WTC11 (cell line): ENCODE measurements at regions not wholly inside any gene's neighbourhood (a gene's known extent, or its start where the extent isn't known, plus 50 kb on each side); places are given as distances from the start of the nearest gene placed in this dataset.

Experiments
- ATAC-seq: fragments of 200-7000 bp; cut with Tn5 transposase; 2 replicates; pipeline ENCODE4 v1.10.0; 2021; ENCODE audit warnings: mild to moderate bottlenecking, moderate library complexity
- CTCF ChIA-PET: fragments of 300-600 bp; sonication (Branson Sonifier 250); formaldehyde crosslinking; loops from one replicate; lab custom pipeline; 2021; ENCODE audit warnings: antibody characterized with exemption; lab: Charles Lee
- POLR2A ChIA-PET: fragments of 350-600 bp; sonication (Branson Sonifier 250); formaldehyde crosslinking; loops from one replicate; lab custom pipeline; 2021; ENCODE audit warnings: antibody characterized with exemption; lab: Charles Lee
- DNase-seq: peaks from one replicate; pipeline ENCODE4 v3.0.0; 2021; ENCODE audit warnings: low spot score
- H3K27ac Mint-ChIP-seq: 2 replicates; pipeline ENCODE4 v1.8.0; 2021; ENCODE audit warnings: mixed read lengths
- H3K27me3 Mint-ChIP-seq: 2 replicates; pipeline ENCODE4 v1.8.0; 2021; ENCODE audit warnings: low read depth, mild to moderate bottlenecking, moderate library complexity, mixed read lengths
- H3K36me3 Mint-ChIP-seq: 2 replicates; pipeline ENCODE4 v1.8.0; 2021; ENCODE audit warnings: mixed read lengths
- H3K4me1 Mint-ChIP-seq: 2 replicates; pipeline ENCODE4 v1.8.0; 2022; ENCODE audit warnings: mixed read lengths
- H3K4me3 Mint-ChIP-seq: 2 replicates; pipeline ENCODE4 v1.8.0; 2021; ENCODE audit warnings: mild to moderate bottlenecking, moderate library complexity, mixed read lengths
- H3K9me3 Mint-ChIP-seq: 2 replicates; pipeline ENCODE4 v1.8.0; 2021; ENCODE audit warnings: mixed read lengths
- CREB1 ChIP-seq: sonication (generic); formaldehyde crosslinking; IDR thresholded peaks from 2 replicates; pipeline ENCODE4 v1.8.0; 2023; ENCODE audit warnings: mild to moderate bottlenecking, missing genetic modification reagents
- CTCF ChIP-seq: fragments of 200-600 bp; IDR thresholded peaks from 2 replicates; pipeline ENCODE4 v1.8.0; 2022; ENCODE audit warnings: antibody characterized with exemption
- EMX1 ChIP-seq: fragments of 250-450 bp; sonication (Bioruptor Pico); IDR thresholded peaks from 2 replicates; pipeline ENCODE4 v1.8.0; 2021; ENCODE audit warnings: mild to moderate bottlenecking
- ETV6 ChIP-seq: sonication (generic); formaldehyde crosslinking; IDR thresholded peaks from 2 replicates; pipeline ENCODE4 v1.8.1; 2022; ENCODE audit warnings: mild to moderate bottlenecking, missing genetic modification reagents
- FOXJ3 ChIP-seq: sonication (generic); formaldehyde crosslinking; IDR thresholded peaks from 2 replicates; pipeline ENCODE4 v1.9.0; 2021; ENCODE audit warnings: missing genetic modification reagents, mild to moderate bottlenecking, borderline replicate concordance
- FOXK1 ChIP-seq: sonication (generic); formaldehyde crosslinking; IDR thresholded peaks from 2 replicates; pipeline ENCODE4 v1.8.0; 2022; ENCODE audit warnings: mild to moderate bottlenecking, moderate library complexity, missing genetic modification reagents
- FOXP4 ChIP-seq: sonication (generic); formaldehyde crosslinking; IDR thresholded peaks from 2 replicates; pipeline ENCODE4 v1.8.0; 2022; ENCODE audit warnings: mild to moderate bottlenecking, missing genetic modification reagents
- GRHL2 ChIP-seq: fragments of 250-450 bp; sonication (Bioruptor Pico); IDR thresholded peaks from 2 replicates; pipeline ENCODE4 v1.8.0; 2022; ENCODE audit warnings: mild to moderate bottlenecking, moderate library complexity; ENCODE audit not compliant: insufficient replicate concordance, severe bottlenecking
- HMGXB4 ChIP-seq: sonication (generic); formaldehyde crosslinking; IDR thresholded peaks from 2 replicates; pipeline ENCODE4 v1.8.1; 2023; ENCODE audit warnings: mild to moderate bottlenecking, moderate library complexity, missing genetic modification reagents
- JUN ChIP-seq: sonication (generic); formaldehyde crosslinking; IDR thresholded peaks from 2 replicates; pipeline ENCODE4 v1.8.0; 2023; ENCODE audit warnings: mild to moderate bottlenecking, missing genetic modification reagents
- KAT7 ChIP-seq: sonication (generic); formaldehyde crosslinking; IDR thresholded peaks from 2 replicates; pipeline ENCODE4 v1.8.1; 2023; ENCODE audit warnings: missing genetic modification reagents, mild to moderate bottlenecking, borderline replicate concordance
- NFATC4 ChIP-seq: fragments of 250-450 bp; sonication (Bioruptor Pico); IDR thresholded peaks from 2 replicates; pipeline ENCODE4 v1.9.0; 2021; ENCODE audit warnings: mild to moderate bottlenecking
- SMAD4 ChIP-seq: sonication (generic); formaldehyde crosslinking; IDR thresholded peaks from 2 replicates; pipeline ENCODE4 v1.8.0; 2022; ENCODE audit warnings: mild to moderate bottlenecking, missing genetic modification reagents
- SOX15 ChIP-seq: fragments of 250-450 bp; sonication (Bioruptor Pico); IDR thresholded peaks from 2 replicates; pipeline ENCODE4 v1.9.0; 2021; ENCODE audit warnings: mild to moderate bottlenecking
- STAT6 ChIP-seq: sonication (generic); formaldehyde crosslinking; conservative IDR thresholded peaks from 2 replicates; pipeline ENCODE4 v1.8.1; 2023; ENCODE audit warnings: mild to moderate bottlenecking, low read depth, missing genetic modification reagents, moderate library complexity
- TCF7 ChIP-seq: sonication (generic); formaldehyde crosslinking; IDR thresholded peaks from 2 replicates; pipeline ENCODE4 v1.8.0; 2022; ENCODE audit warnings: mild to moderate bottlenecking, low read depth, missing genetic modification reagents, moderate library complexity
- TP53 ChIP-seq: sonication (generic); formaldehyde crosslinking; IDR thresholded peaks from 2 replicates; pipeline ENCODE4 v1.8.1; 2023; ENCODE audit warnings: mild to moderate bottlenecking, missing genetic modification reagents
- USF2 ChIP-seq: sonication (generic); formaldehyde crosslinking; IDR thresholded peaks from 2 replicates; pipeline ENCODE4 v1.8.1; 2023; ENCODE audit warnings: mild to moderate bottlenecking, missing genetic modification reagents, moderate library complexity
- ZBTB21 ChIP-seq: sonication (generic); formaldehyde crosslinking; IDR thresholded peaks from 2 replicates; pipeline ENCODE4 v1.8.1; 2023; ENCODE audit warnings: mild to moderate bottlenecking, missing genetic modification reagents, borderline replicate concordance
- ZMAT4 ChIP-seq: fragments of 250-450 bp; sonication (Bioruptor Pico); IDR thresholded peaks from 2 replicates; pipeline ENCODE4 v1.9.0; 2021; ENCODE audit warnings: mild to moderate bottlenecking
- ZNF121 ChIP-seq: sonication (generic); formaldehyde crosslinking; IDR thresholded peaks from 2 replicates; pipeline ENCODE4 v1.8.0; 2023; ENCODE audit warnings: missing genetic modification reagents
- ZNF317 ChIP-seq: sonication (generic); formaldehyde crosslinking; IDR thresholded peaks from 2 replicates; pipeline ENCODE4 v1.8.1; 2023; ENCODE audit warnings: low read depth, mild to moderate bottlenecking, moderate library complexity, missing genetic modification reagents, borderline replicate concordance
- ZNF416 ChIP-seq: fragments of 250-450 bp; sonication (Bioruptor Pico); IDR thresholded peaks from 2 replicates; pipeline ENCODE4 v1.9.0; 2021; ENCODE audit warnings: mild to moderate bottlenecking, inconsistent platforms

GRCh38 chr1:94669198-94669597 is 127.6 kb upstream of the F3 start:
- DNase-seq (no peak), ATAC-seq (no peak)
- Mint-ChIP-seq H3K27ac (peak overlapping the region; percentile 68; the same call in 1 of the 2 replicates), H3K4me3 (no peak overlapping the region), H3K36me3 (peaks cover 12% of the 10 kb centered on the region), H3K4me1 (peaks cover 46% of the 10 kb centered on the region), H3K27me3 (no peaks in the 10 kb centered on the region; the same call in none of the 2 replicates), H3K9me3 (peaks cover 14% of the 10 kb centered on the region)
- CTCF ChIA-PET, result interaction anchor here (1.2 to 3.0 kb wide), 3 partner anchors 24 to 133 kb away, joined by 4 to 11 read pairs (median 4); no protein-coding TSS in a partner anchor
- TF ChIP-seq ZBTB21 (CRISPR knock-in tag) (no peak), FOXJ3 (CRISPR knock-in tag) (no peak), HMGXB4 (no peak), GRHL2 (CRISPR knock-in tag) (no peak), KAT7 (CRISPR knock-in tag) (no peak), ZNF416 (CRISPR knock-in tag) (no peak), ZMAT4 (no peak), TCF7 (no peak), ETV6 (CRISPR knock-in tag) (no peak), STAT6 (CRISPR knock-in tag) (no peak), NFATC4 (CRISPR knock-in tag) (no peak), EMX1 (CRISPR knock-in tag) (no peak), SOX15 (CRISPR knock-in tag) (no peak), FOXP4 (no peak)
- POLR2A ChIA-PET, result no interaction called here

- DNase-seq (no peak), ATAC-seq (peak; percentile 78)
- Mint-ChIP-seq H3K4me3 (peak overlapping the region; percentile 12; the same call in 1 of the 2 replicates), H3K27me3 (no peaks in the 10 kb centered on the region; the same call in none of the 2 replicates), H3K27ac (peak overlapping the region; percentile 68; the same call in 1 of the 2 replicates), H3K4me1 (peaks cover 49% of the 10 kb centered on the region), H3K9me3 (peaks cover 18% of the 10 kb centered on the region), H3K36me3 (peaks cover 16% of the 10 kb centered on the region)
- CTCF ChIA-PET, result interaction anchor here (1.2 to 3.0 kb wide), 3 partner anchors 24 to 134 kb away, joined by 4 to 11 read pairs (median 4); no protein-coding TSS in a partner anchor
- POLR2A ChIA-PET, result no interaction called here
- no peak for TF ChIP-seq CTCF
- no peak for TF ChIP-seq JUN (CRISPR knock-in tag)
- TF ChIP-seq ZNF317 (CRISPR knock-in tag), result no peak
- TF ChIP-seq SMAD4 (CRISPR knock-in tag), result no peak
- no peak for TF ChIP-seq TP53 (CRISPR knock-in tag)
- TF ChIP-seq FOXK1 (CRISPR knock-in tag), result no peak
- TF ChIP-seq NFATC4 (CRISPR knock-in tag), result no peak
- no peak for TF ChIP-seq USF2 (CRISPR knock-in tag)
- no peak for TF ChIP-seq STAT6 (CRISPR knock-in tag)
- no peak for TF ChIP-seq ZNF121 (CRISPR knock-in tag)
- TF ChIP-seq CREB1 (CRISPR knock-in tag), result no peak
Observed at GRCh38 chr1:94668528-94668927, 127.0 kb upstream of the F3 start.
